GM12873 (cell line): ENCODE measurements at regions not wholly inside any gene's neighbourhood (a gene's known extent, or its start where the extent isn't known, plus 50 kb on each side); places are given as distances from the start of the nearest gene placed in this dataset.

Experiments used
- TF ChIP-seq, protein P1 (sequence below): IDR thresholded peaks from 2 replicates; pipeline ENCODE4 v1.5.1; 2012; ENCODE audit warnings: low read depth, mild to moderate bottlenecking, moderate library complexity, low read length, control low read depth; ENCODE audit not compliant: insufficient read depth; ENCODE audit errors: missing control alignments

DNA sequence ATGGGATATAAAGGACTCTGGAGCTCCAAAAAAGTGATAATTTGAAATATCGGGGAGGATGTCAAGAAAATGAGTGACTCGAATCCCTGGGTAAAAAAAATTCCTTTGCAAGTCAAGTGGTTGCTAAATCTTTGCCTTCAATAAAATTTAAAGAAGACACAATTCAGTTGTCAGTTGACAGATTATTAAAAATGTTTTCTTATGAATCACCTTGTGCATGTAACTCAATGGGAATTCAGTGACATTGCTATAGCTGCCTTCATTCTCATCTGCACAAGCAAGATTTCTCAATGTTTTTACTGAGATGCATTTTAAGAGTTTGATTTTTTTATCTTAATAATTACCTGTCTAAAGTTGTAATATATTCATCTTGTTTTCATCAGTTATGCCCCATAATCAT lies 264.0 kb upstream of the IL12A start:
- TF ChIP-seq, protein P1, sequence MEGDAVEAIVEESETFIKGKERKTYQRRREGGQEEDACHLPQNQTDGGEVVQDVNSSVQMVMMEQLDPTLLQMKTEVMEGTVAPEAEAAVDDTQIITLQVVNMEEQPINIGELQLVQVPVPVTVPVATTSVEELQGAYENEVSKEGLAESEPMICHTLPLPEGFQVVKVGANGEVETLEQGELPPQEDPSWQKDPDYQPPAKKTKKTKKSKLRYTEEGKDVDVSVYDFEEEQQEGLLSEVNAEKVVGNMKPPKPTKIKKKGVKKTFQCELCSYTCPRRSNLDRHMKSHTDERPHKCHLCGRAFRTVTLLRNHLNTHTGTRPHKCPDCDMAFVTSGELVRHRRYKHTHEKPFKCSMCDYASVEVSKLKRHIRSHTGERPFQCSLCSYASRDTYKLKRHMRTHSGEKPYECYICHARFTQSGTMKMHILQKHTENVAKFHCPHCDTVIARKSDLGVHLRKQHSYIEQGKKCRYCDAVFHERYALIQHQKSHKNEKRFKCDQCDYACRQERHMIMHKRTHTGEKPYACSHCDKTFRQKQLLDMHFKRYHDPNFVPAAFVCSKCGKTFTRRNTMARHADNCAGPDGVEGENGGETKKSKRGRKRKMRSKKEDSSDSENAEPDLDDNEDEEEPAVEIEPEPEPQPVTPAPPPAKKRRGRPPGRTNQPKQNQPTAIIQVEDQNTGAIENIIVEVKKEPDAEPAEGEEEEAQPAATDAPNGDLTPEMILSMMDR = no peak

GRCh38 chr3:159726231-159726964 lies 262.2 kb upstream of the IL12A start:
- TF ChIP-seq, protein P1 = no peak

- TF ChIP-seq, protein P1 = no peak
These were observed 261.1 kb upstream of the IL12A start for GRCh38 chr3:159727506-159727905.

GRCh38 chr3:159731254-159731653 lies 257.4 kb upstream of the IL12A start:
- TF ChIP-seq, protein P1 = no peak

GRCh38 chr3:159732172-159733111 lies 256.2 kb upstream of the IL12A start:
- TF ChIP-seq, protein P1 = no peak

DNA sequence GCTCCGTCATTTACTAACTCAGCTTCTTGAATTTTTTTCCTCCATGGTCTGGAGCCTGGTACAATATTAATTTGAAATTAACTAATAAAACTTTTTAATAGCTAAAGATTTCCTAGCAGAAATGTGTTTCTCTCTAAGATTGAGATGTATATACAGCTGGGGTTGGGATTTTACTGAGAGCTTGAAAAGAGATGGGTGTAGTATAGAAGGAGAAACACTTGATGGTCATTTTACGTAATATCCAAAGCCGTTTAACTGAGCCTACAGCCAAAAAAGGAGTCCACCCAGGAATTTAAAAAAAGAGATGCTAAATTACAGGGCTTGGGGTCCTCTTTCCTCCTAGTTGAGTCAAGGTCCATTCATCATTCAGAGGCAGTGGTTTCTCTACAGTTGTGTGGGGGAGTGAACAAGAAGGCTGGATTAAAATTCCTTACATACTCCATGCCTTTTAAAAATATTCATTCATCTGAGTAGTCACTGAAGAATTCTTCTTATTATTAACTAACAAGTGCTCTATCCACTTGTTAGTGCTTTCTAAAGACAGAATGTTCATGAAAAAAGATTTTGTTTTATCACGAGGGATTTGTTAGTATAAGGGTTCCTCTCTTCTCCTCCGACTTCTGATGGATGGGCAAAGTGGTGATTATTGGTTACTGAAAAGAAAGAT lies 255.3 kb upstream of the IL12A start:
- TF ChIP-seq, protein P1 = no peak

GRCh38 chr3:159734681-159735080 lies 254.0 kb upstream of the IL12A start:
- TF ChIP-seq, protein P1 = no peak
